ENCODE measurements at regions not wholly inside any gene's neighbourhood (a gene's known extent, or its start where the extent isn't known, plus 50 kb on each side); places are given as distances from the start of the nearest gene placed in this dataset.
"Not testable (repeated sequence)": the region's sequence is repeated elsewhere in the genome, so short reads cannot be mapped to it uniquely, and the experiment has no call there.

GRCh38 chr19:14327061-14327460, 54.2 kb upstream of the ADGRE5 start:
- TF ChIP-seq POLR2A, CTCF (IDR thresholded peaks at IDR 0.05): not testable (repeated sequence)

Data from thyroid gland (tissue), 4 donors.